AG04449 (cell line): ENCODE measurements at regions not wholly inside any gene's neighbourhood (a gene's known extent, or its start where the extent isn't known, plus 50 kb on each side); places are given as distances from the start of the nearest gene placed in this dataset.

Experiments used
- CTCF ChIA-PET: fragments of 350-600 bp; formaldehyde crosslinking; extraction: SDS; loops from one replicate; lab custom pipeline; 2021; ENCODE audit warnings: antibody characterized with exemption; lab: Yijun Ruan, JAX
- POLR2A ChIA-PET: fragments of 400-600, 350-600 bp; formaldehyde crosslinking; extraction: SDS; loops from one replicate; lab custom pipeline; 2020; ENCODE audit warnings: antibody characterized with exemption, inconsistent platforms; lab: Yijun Ruan, JAX
- DNase-seq: peaks from one replicate; pipeline ENCODE4 v3.0.0-alpha.2; 2010; ENCODE audit warnings: low read depth, low spot score
- H3K4me3 ChIP-seq: 2 replicates; pipeline ENCODE4 v1.5.1; 2011; ENCODE audit warnings: low read depth, mild to moderate bottlenecking, control low read depth, low read length
- CTCF ChIP-seq: IDR thresholded peaks from one replicate; pipeline ENCODE4 v1.5.1; 2011; ENCODE audit warnings: mild to moderate bottlenecking, moderate library complexity, low read length, control low read depth, inconsistent platforms; ENCODE audit not compliant: insufficient read depth; ENCODE audit errors: missing control alignments

- TF ChIP-seq CTCF, result no peak
- no peak for DNase-seq
- POLR2A ChIA-PET, result no interaction called here
- H3K4me3 ChIP-seq, result no peak overlapping the region
- CTCF ChIA-PET, result no interaction called here
These were observed 460.9 kb downstream of the GABRG1 start for GRCh38 chr4:45663003-45663402.

GRCh38 chr4:45661893-45662292 is 462.0 kb downstream of the GABRG1 start:
- POLR2A ChIA-PET, result no interaction called here
- TF ChIP-seq CTCF, result no peak
- H3K4me3 ChIP-seq, result no peak overlapping the region
- no peak for DNase-seq
- CTCF ChIA-PET, result no interaction called here

- CTCF ChIA-PET, result no interaction called here
- no peak for DNase-seq
- H3K4me3 ChIP-seq, result no peak overlapping the region
- no peak for TF ChIP-seq CTCF
- POLR2A ChIA-PET, result no interaction called here
These were observed 473.3 kb downstream of the GABRG1 start for GRCh38 chr4:45650545-45650944.

GRCh38 chr4:45648846-45649245 is 475.0 kb downstream of the GABRG1 start:
- POLR2A ChIA-PET, result no interaction called here
- no peak for TF ChIP-seq CTCF
- no peak overlapping the region for H3K4me3 ChIP-seq
- DNase-seq, result no peak
- CTCF ChIA-PET, result no interaction called here

GRCh38 chr4:45647823-45648222 is 476.0 kb downstream of the GABRG1 start:
- DNase-seq, result no peak
- no peak for TF ChIP-seq CTCF
- ChIA-PET POLR2A (no interaction called here), CTCF (no interaction called here)
- no peak overlapping the region for H3K4me3 ChIP-seq

GRCh38 chr4:45646885-45647590 is 476.8 kb downstream of the GABRG1 start:
- no peak for TF ChIP-seq CTCF
- ChIA-PET CTCF (no interaction called here), POLR2A (no interaction called here)
- DNase-seq, result no peak
- H3K4me3 ChIP-seq, result no peak overlapping the region
